ENCODE measurements at regions not wholly inside any gene's neighbourhood (a gene's known extent, or its start where the extent isn't known, plus 50 kb on each side); places are given as distances from the start of the nearest gene placed in this dataset.

DNA sequence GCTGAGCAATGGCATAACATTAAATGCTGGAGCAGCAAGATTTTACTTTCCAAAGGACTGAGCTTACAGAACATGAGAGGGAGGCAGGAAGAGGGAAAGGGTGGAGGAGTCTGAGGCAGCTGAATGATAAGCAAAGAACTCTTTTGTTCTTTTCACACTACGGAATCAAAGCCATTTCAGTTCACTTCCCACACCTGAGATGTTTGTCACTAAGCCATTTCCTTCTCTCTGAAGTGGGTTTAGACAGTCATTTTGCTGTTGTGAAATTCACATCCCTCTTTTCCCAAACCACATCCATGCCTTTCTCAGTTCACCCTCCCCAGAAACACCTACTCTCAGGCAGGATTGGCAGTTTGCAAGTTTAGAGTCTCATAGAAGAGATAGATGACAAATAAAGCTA is 267.9 kb downstream of the ADGRG6 start:
- H3K27ac ChIP-seq: peak overlapping the region; percentile 47 to 66
- no peak for DNase-seq (ENCODE audit: low spot score in 2 of 2)
- intact Hi-C loops (cut with DNase I): loop anchor here (10.0 kb wide), 1 partner anchor 855 kb away; no protein-coding TSS in a partner anchor

DNA sequence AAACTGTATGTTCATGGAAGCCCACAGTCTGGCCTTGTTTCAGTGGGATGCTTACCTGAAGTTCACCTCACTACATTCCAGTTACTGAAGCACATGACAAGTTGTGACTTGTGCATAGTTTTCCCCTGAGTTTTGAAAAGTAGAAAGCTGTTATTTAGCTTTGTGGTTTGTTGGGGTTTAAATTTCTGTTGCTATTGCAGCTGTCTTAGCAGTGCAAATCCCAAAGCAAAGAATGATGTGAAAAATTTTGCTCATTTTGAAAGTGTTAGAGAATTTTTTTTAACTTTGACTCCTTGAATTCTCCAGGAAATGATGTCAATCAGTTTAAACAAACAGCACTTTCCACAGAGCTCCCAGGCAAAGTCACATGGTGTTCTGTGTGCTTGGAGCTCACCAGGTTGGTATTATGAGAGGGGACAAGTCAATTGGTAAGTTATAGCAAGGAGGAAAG is 268.4 kb downstream of the ADGRG6 start:
- Histone ChIP-seq H3K4me3 (no peak overlapping the region), H3K9me3 (no peaks in the 10 kb centered on the region), H3K27ac (peak overlapping the region; percentile 47 to 66), H3K4me1 (peaks cover 3 to 13% of the 10 kb centered on the region in 2 donors), H3K27me3 (no peaks in the 10 kb centered on the region), H3K36me3 (no peaks in the 10 kb centered on the region)
- TF ChIP-seq, protein P1, sequence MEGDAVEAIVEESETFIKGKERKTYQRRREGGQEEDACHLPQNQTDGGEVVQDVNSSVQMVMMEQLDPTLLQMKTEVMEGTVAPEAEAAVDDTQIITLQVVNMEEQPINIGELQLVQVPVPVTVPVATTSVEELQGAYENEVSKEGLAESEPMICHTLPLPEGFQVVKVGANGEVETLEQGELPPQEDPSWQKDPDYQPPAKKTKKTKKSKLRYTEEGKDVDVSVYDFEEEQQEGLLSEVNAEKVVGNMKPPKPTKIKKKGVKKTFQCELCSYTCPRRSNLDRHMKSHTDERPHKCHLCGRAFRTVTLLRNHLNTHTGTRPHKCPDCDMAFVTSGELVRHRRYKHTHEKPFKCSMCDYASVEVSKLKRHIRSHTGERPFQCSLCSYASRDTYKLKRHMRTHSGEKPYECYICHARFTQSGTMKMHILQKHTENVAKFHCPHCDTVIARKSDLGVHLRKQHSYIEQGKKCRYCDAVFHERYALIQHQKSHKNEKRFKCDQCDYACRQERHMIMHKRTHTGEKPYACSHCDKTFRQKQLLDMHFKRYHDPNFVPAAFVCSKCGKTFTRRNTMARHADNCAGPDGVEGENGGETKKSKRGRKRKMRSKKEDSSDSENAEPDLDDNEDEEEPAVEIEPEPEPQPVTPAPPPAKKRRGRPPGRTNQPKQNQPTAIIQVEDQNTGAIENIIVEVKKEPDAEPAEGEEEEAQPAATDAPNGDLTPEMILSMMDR (IDR thresholded peaks at IDR 0.05): no peak
- no peak for DNase-seq (ENCODE audit: low spot score in 2 of 2)
- intact Hi-C loops (cut with DNase I): no loop called here

More for the DNA sequence above, 267.9 kb downstream of the ADGRG6 start:
- Histone ChIP-seq H3K4me3 (no peak overlapping the region), H3K27me3 (no peaks in the 10 kb centered on the region), H3K9me3 (no peaks in the 10 kb centered on the region), H3K4me1 (peaks cover 3 to 13% of the 10 kb centered on the region in 2 donors), H3K36me3 (no peaks in the 10 kb centered on the region)
- TF ChIP-seq, protein P1 (IDR thresholded peaks at IDR 0.05): no peak

DNA sequence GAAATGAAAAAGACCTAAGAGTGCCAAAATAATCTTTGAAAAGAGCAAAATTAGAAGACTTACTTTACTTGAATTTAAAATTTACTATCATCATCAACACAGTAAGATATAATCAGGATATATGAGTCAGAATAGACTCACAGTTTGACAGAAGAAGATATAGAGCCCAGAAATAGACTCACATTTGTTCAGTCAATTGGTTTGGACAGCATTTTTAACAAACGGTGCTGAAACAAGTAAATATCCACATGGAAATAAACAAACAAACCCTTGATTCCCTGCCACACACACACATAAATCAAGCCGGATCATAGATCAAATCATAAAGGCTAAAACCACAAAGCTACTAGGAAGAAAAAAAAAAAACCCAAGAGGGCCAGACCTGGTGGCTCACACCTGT is 291.1 kb downstream of the ADGRG6 start:
- H3K4me1 ChIP-seq: no peaks in the 10 kb centered on the region
- DNase-seq (ENCODE audit: low spot score in 2 of 2): no peak
- no peak overlapping the region for H3K4me3 ChIP-seq
- TF ChIP-seq, protein P1 (IDR thresholded peaks at IDR 0.05): no peak
- H3K27me3 ChIP-seq: no peaks in the 10 kb centered on the region
- H3K9me3 ChIP-seq: peaks cover 0 to under 1% of the 10 kb centered on the region in 2 donors
- H3K27ac ChIP-seq: no peak overlapping the region
- intact Hi-C loops (cut with DNase I): no loop called here
- H3K36me3 ChIP-seq: no peaks in the 10 kb centered on the region

DNA sequence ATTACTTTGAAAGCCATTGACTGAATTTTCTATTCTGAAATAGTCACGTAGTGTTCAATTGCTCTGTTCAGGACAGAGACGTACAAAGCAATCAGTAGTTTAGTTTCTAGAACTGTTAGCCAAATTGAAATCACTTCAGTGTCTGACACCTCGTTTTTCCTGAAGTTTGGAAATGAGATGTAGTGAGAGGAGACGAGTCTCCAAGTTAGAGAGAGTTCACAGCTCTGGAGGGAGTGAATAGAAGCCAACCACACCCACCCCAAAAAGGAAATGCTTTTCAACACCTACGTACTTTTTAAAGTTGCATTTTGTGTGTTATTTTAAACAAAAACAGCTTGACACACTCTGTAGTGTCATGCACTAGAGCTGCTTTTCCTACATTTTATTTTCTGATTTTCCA is 296.0 kb downstream of the ADGRG6 start:
- H3K4me3 ChIP-seq: no peak overlapping the region
- DNase-seq (ENCODE audit: low spot score in 2 of 2): no peak
- H3K27me3 ChIP-seq: no peaks in the 10 kb centered on the region
- no peaks in the 10 kb centered on the region for H3K4me1 ChIP-seq
- no peak overlapping the region for H3K27ac ChIP-seq
- H3K9me3 ChIP-seq: no peaks in the 10 kb centered on the region
- intact Hi-C loops (cut with DNase I): no loop called here
- TF ChIP-seq, protein P1 (IDR thresholded peaks at IDR 0.05): no peak
- H3K36me3 ChIP-seq: no peaks in the 10 kb centered on the region

DNA sequence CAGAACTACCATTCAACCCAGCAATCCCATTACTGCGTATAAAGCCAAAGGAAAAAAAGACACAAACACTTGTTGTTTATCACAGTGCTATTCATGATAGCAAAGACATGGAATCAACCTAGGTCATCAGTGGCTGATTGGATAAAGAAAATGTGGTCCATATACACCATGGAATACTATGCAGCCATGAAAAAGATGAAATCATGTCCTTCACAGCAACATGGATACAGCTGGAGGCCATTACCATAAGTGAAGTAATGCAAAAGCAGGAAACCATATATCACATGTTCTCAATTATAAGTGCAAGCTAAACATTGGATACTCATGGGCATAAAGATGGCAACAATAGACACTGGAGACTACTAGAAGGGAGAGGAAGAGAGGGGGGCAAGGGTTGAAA is 299.6 kb downstream of the ADGRG6 start:
- intact Hi-C loops (cut with DNase I): no loop called here
- Histone ChIP-seq H3K9me3 (no peaks in the 10 kb centered on the region), H3K27ac (no peak overlapping the region), H3K4me3 (no peak overlapping the region), H3K36me3 (no peaks in the 10 kb centered on the region), H3K27me3 (no peaks in the 10 kb centered on the region), H3K4me1 (no peaks in the 10 kb centered on the region)
- TF ChIP-seq, protein P1 (IDR thresholded peaks at IDR 0.05): no peak
- DNase-seq (ENCODE audit: low spot score in 2 of 2): no peak

DNA sequence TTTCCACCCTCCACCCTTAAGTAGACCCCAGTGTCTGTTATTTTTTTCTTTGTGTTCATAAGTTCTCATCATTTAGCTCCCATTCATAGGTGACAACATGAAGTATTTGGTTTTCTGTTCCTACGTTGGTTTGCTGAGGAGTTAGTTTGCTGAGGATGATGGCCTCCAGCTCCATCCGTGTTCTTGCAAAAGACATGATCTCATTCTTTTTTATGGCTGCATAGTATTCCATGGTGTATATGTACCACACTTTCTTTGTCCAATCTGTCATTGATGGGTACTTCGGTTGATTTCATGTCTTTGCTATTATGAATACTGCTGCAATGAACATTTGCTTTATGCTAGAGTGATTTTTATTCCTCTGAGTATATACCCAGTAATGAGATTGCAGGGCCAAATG is 301.2 kb downstream of the ADGRG6 start:
- TF ChIP-seq, protein P1 (IDR thresholded peaks at IDR 0.05): no peak
- no peak for DNase-seq (ENCODE audit: low spot score in 2 of 2)
- intact Hi-C loops (cut with DNase I): no loop called here
- Histone ChIP-seq H3K27ac (no peak overlapping the region), H3K9me3 (no peaks in the 10 kb centered on the region), H3K36me3 (no peaks in the 10 kb centered on the region), H3K4me3 (no peak overlapping the region), H3K27me3 (no peaks in the 10 kb centered on the region), H3K4me1 (no peaks in the 10 kb centered on the region)
